Middle frontal gyrus (tissue), 1 donor: ENCODE measurements at regions not wholly inside any gene's neighbourhood (a gene's known extent, or its start where the extent isn't known, plus 50 kb on each side); places are given as distances from the start of the nearest gene placed in this dataset.
"Not testable (repeated sequence)": the region's sequence is repeated elsewhere in the genome, so short reads cannot be mapped to it uniquely, and the experiment has no call there.

ENCODE experiments used
- DNase-seq: peaks from one replicate; pipeline ENCODE4 v3.0.0-alpha.2; 2015; ENCODE audit warnings: low spot score; ENCODE audit errors: extremely low spot score

DNA sequence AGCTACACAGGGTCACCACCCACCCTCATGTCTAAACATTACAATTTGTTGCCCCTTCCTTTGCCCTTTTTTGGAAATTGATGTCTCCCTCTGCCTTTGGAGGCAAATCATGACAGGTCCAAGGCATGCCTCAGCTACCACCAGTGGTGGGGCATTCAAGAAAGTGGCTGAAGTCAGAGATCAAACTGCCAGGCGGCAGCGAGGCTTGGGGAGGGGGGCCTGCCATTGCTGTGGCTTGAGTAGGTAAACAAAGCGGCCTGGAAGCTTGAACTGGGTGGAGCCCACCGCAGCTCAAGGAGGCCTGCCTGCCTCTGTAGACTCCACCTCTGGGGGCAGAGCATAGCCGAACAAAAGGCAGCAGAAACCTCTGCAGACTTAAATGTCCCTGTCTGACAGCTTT, 152.0 kb upstream of the ATP2B2 start:
- DNase-seq = not testable (repeated sequence)

DNA sequence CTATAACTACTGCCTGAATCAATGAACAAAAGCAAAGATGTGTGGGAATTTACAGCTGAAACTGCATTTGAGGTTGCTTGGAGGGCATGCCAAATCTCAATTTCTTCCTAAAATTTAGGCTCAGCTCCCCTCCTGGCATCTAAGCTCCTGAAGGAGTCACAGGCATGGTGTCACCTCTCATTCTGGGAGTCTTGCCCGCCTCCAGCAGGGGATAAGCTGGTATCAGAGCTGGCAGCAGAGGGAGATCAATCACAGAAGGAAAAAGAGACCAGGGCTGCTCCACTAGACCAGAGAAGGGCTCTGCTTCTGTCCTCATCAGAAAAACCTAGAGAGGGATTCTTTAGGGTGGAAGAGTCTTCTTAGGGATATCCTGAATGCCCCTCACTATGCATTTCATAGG, 150.4 kb upstream of the SLC6A11 start:
- no peak for DNase-seq

DNA sequence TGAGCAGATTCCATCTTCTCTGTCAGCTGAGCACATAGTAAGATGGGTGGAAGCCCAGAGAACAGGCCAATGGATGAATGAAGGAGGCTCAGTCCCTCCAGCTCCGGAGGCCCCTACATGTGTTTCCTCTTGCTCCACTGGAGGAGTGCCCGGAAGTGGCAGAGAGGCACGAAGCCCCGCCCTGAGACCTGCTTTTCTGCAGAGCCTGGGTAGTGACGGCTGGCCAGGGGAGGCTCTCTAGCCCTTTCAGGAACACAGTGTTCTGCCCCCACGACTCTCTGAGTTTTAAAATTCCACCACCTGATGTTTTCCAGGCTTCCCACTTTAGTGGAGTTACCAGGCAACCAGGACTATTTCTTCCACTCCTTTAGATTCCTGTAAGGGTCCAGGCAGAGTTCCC, 149.4 kb upstream of the SLC6A11 start:
- DNase-seq = peak; percentile 22

DNA sequence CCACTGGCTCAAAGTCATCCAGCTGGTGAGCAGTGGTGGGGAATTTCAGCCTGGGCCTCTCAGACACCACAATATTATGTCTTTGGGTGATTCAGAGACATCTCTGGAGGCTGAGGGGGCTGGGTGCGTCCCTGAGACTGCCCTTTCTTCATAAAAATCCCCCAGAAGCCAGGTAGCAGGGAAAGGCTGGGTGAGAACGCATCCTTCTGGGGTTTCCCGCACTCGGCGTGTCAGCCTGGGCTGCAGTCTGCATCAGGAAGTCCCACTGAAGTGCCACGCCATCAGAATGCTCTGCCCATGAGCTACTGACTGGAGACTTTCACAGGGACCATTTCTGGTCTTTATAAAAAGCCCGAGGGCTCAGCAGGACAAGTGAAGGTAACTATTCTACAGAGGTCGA, 148.8 kb upstream of the SLC6A11 start:
- DNase-seq = no peak

DNA sequence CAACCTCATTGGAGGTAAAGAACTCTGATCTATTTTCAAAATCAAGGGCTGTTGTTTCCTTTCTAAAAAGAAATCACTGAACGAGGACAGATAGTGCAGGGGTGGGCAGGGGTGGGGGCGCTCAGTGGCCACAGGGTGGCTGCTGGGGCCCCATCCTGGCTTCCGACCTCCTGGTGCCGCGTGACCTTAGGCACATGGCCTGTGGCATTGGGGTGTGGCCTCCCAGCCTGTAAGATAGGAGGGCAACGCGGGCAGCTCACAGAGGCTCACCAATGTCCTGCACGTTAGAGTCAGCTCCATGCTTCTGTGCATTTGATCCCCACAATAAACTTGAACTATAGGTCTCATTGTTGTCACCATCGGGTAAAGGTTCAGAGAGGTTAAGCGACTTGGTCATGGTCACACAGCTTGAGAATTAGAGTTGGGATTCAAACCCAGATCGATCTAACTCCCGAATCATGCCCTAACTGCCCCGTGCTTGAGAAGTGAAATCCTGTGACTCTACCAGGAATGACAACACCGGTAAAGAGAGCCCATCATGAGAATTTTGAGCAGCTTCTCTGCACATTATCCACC, 148.0 kb upstream of the SLC6A11 start:
- no peak for DNase-seq

DNA sequence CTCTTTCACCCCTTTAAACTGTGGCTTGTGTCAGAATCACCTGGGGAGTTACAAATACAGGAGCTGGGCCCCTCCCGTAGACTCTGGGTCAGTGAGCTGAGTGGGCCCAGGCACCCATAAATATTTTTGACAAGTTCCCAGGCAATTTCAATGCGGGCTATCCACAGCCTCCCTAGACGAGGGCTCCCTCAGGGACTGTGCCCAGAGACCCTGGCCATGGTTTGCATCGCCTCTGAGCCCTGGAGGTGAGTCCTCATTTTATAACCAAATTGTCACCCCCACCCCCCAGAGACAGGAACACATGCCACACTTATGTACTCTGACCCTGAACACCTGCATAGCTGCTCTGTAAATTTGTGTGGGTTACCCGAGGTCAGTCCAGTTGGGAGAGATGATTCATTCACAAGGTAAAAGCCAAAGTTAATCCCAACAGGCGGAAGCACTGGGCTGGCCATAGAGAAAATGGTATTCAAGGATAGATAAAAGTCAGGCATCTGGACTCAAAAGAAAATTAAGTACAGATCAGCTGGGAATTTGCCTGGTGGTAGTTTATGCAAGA, 146.5 kb upstream of the SLC6A11 start:
- no peak for DNase-seq

DNA sequence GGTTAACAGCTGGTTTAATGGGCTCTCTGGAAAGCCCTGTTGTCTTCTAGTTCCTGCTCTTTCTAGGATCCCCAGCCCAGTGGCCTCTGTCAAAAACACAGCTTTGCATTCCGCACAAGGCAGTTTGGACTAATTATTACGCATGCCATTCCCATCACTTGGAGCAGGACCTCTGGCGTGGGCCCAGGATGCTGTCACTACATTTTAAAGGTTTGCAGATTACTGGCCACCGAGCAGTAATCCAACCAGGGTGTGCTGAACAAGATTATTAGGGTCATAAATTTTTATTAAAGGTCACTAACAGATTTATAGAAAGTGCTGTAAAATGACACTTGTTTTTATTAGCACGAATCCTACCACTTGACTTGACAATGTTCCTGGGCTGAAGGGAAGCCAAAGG, 143.6 kb upstream of the SLC6A11 start:
- DNase-seq = no peak

DNA sequence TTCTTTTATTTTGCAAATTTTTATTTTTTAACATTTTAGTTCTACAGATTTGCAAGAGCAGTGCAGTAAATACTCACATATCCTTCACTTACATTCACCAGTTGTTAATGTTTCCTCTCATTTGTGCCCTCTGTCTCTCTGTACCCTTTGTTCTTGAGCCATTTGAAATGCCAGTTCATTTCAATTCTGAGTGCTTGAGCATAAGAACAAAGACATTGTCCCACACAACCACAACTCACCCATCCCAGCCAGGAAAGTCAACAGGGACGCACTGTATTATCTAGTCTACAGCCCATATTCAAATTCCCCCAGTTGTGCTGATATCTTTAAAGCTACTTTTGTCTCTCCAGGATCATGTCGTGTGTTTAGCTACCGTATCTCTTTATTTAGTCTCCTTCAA, 141.4 kb upstream of the SLC6A11 start:
- no peak for DNase-seq

DNA sequence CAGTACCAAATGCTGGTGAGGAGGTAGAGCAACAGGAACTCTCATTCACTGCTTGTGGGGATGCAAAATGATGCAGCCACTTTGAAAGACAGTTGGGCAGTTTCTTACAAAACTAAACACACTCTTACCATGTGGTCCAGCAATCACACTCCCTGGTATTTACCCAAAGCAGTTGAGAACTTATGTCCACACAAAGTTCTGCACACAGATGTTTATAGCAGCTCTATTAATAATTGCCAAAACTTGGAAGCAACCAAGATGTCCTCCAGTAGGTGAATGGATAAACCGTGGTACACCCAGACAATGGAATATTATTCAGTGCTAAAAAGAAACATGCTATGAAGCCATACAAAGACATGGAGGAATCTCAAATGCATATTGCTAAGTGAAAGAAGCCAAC, 139.1 kb upstream of the SLC6A11 start:
- no peak for DNase-seq

DNA sequence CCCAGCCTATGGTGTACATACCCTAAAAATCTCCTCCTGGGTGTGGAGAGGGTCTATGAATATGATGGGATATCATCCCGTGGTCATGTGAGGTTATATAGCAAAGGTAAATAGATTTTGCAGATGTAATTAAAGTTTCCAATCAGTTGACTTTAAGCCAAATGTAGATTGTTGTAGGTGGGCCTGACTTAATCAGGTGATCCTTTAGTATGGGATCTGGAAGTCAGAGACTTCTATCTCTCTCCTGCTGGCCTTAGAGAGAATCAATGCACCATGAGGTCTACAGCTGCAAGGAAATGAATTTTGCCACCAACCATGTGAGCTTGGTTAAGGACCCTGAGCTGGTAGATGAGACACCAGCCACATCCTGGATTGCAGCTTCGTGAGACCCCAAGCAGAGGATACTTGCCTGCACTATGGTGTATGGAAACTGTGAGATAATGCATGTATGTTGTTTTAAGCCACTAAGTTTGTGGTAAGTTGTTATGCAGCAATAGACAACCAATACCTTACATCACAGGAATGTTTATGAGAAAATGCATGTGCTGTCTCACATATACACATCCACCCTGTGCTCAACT, 137.1 kb upstream of the SLC6A11 start:
- no peak for DNase-seq

DNA sequence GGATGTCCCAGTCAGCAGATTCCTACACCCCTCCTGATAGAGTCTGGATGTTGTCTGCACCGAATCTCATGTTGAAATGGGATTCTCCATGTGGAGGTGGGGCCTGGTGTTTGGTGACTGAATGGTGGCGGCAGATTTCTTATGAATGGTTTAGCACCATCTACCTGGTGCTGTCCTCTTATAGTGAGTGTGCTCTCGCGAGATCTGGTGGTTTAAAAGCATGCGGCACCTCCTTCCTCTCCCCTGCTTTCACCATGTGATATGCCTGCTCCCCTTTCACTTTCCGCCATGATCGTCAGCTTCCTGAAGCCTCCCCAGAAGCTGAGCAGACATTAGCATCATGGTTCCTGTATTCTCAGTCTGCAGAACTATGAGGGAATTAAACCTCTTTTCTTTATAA, 135.2 kb upstream of the SLC6A11 start:
- DNase-seq = no peak

DNA sequence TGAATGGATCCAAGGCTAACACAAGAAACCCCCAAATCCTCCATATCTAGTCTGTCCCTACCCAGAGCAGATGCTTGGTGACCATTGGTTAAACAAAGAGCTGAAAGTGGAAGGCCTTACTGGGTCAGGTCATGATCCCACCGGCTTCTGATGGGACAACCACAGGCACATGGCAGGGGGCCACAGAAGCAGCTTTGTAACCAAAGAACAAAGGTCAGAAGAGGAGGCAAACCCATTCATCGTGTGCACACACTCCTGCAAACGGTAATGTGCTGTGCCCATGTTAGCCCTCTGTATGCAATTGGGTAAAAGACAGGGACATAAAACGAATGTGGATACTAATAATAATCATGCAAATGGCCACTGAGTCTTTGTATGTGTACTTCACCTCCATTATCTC, 133.3 kb upstream of the SLC6A11 start:
- DNase-seq = no peak

DNA sequence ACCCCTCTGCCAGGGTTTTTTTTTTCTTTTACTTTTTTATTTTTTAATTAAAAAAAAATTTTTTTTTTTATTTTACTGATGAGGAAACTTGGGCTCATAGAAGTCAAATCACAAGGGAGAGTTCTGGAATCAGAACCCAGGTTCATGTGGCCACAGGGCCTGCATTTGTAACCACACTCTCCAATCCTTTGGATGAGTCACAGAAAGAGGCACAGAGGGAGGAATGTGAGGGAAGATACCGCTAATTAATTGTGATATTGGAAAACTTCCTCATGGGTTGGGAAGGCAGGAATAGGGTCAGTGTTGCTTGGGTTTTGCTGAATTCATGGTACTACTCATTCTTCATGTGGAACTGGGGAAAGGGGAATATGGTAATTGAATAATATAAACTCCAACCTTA, 132.9 kb upstream of the SLC6A11 start:
- no peak for DNase-seq

DNA sequence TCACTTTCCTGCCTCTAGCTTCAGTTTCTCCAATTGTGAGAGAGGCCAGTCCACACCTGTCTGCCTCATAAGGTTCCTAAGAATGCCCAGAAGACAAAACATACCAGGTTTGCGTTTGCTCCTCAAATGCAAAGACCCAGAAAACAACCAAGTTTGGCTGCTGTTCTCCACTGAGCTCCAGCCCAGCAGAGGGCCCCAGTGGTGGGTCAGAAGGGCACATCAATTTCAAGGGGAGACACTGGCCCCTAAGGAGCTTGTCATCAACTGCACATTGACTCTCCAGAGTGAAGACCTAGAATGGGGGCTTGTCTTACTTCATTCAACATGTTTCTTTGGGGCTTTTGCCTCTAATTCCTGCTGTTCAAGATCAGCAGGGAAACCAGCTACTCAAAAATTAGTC, 127.9 kb upstream of the SLC6A11 start:
- no peak for DNase-seq

DNA sequence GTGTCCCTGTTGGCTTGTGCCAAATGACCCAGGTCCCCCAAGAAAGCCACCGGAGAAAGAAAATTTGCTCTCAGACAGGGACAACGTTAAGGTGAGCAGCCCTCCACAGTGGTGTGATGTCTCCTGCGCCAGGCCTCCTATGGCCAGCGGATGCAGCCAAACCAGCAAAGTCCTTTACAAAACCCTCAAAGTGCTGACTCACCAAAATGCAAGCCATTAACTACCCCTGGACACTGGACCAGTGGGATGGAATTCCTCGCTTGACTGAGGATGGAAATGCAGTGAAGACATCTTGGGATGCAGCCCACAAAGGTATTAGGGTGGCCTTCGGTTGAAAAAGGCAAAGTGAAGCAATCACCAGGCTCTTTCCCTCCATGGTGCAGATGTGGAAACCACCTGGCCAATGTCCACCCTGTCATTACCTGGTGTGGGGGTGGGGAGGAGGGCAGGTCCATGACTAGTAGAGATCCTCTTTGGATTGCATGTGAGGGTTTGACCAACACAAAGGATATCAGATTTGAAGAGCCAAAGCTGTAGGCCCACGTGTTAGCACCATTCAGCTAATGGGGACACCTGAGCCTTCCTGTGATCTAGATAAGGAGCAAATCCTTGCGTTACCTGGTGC, 127.4 kb upstream of the SLC6A11 start:
- DNase-seq = no peak

DNA sequence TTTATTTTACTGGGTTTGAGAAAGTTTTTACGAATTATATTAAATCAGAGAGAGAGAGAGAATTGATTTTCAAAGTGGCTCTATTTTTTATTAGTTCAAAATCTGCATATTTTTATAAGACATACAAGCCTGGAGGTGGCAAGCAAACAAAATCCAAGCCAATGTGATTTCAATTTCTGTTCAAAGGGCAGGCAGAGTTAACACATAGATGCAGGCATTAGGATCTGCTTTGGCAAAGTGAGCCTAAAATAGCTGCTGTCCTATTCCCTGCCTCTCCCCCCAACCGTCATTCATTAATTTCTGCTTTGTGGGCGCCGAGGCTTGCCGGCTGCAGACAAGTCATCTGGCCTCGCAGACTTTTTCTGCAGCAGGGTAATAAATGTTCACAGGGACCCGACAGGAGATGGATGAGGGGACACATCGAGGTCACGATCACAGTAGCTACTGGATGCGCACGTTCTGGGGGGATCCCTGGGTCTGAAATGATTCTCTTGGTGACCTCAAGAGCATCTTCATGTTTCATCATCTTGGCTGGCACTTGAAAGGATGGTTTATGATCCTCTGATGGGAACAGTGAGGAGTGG, 123.9 kb upstream of the SLC6A11 start:
- no peak for DNase-seq

DNA sequence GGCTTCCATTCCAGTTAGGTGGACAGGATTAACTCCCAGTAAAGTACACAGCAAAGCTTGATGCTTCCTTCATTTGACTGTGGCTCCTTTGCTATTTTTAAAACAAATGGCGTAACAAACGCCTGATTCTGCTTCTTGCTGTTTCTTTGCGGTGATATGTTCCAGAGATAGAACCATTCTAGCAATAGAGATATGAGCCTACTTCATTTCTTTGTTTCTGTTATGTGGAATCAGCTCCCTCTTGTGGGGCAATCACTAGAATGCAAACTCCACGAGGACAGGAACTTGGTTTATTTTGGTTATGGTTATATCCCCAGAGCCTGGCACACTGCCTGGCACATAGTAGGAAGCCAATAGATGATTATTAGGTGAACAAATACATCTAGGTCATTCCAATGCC, 122.6 kb upstream of the SLC6A11 start:
- DNase-seq = no peak

DNA sequence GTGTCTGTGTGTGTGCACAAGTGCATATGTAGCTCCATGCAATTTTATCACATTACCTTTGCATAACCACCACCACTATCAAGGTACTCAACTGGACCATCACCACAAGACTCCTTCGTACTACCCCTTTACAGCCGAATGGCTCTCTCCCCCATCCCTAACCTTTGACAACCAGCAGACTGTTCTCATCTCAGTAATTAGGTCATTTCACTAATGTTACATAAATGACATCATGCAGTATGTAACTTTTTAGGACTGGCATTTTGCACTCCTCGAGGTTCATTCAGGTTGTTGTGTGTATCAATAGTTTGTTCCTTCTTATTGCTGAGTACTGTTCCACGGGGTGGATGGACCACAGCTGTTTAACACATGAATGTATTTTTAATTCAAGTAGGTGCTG, 121.8 kb upstream of the SLC6A11 start:
- DNase-seq = no peak

DNA sequence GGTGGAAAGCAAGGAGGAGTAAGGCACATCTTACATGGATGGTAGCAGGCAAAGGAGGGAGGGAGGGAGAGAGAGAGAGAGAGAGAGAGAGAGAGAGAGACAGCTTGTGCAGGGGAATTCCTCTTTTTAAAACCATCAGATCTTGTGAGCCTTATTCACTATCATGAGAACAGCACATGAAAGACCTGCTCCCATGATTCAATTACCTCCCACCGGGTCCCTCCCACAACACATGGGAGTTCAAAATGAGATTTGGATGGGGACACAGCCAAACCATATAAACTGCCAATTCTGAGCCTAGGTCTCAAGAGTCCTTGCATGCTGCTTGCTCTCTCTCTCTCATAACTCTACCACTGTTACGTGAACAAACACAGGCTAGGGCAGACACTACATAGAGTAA, 120.8 kb upstream of the SLC6A11 start:
- not testable (repeated sequence) for DNase-seq

DNA sequence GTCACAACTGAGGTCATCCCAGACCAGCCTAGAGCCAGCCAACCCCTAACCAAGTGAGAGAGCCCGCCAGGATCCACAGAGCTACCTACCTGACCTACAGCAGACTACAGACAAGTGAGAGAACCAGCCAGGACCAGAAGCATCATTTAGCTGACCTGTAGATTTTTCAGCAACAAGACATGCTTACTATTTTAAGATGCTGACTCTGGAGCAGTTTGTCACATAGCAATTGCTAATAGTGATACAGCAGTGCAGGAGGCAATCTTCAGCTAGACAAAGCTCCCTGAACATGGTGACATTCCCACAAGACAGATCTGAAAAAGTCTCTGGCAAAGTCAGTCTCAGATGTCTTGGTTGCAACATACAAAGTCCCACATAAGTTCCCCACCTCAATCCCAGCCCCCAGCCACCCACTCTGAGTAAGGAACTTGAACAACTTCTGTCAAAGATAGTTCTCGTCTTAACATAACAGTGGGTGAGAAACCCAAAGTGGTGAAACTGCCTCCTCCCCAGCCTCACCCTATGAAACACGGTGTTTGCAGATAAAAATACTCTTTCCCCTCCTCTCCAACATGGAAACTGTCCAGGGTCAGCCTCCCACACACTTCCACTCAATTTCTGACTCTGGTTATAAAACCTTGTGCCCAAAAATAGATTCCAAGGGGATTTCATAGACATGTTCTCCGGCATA, 120.3 kb upstream of the SLC6A11 start:
- peak; percentile 66 for DNase-seq

DNA sequence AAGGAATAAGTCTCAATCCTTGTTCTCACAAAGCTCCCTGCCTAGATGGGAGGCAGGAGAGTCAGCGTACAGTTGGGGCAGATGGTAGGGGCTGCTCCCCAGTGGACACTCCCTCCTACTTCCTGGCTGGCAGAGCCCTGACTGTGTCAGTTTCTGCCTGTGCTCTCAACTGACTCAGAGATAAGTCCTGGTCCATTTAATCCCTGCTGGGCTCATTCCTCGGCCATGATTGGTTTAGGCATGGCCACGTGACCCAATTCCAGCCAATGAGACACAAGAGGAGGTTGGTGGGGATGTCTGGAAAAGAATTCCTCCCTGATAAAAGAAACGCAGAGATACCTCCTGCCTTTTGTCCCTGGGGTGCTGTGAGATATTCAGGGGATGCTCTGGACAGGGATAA, 118.1 kb upstream of the SLC6A11 start:
- no peak for DNase-seq

DNA sequence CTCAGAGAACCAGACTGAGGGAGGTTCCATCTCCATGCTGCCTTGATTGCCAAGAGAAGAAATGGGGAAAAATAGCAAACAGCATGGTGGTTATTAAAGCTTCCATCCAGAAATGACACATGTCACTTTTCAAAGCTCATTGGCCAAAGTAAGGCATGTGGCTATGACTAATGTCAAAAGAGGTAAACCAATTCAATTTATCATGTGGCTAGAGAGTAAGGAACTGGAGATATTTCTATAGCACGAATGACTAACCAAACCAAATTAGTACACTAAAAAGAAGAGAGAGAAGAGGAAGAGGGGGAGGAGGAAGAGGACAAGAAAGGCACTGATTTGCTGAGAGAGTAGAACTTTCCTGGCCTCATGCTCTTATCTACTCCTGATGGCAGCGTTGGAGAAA, 115.2 kb upstream of the SLC6A11 start:
- no peak for DNase-seq
